ENCODE measurements at regions not wholly inside any gene's neighbourhood (a gene's known extent, or its start where the extent isn't known, plus 50 kb on each side); places are given as distances from the start of the nearest gene placed in this dataset.

- no peak for TF ChIP-seq POLR2A (IDR thresholded peaks at IDR 0.05; ENCODE audit: low read depth, low read length)
- no peak for TF ChIP-seq RAD21 (IDR thresholded peaks at IDR 0.05; ENCODE audit: low read length)
- no peak for TF ChIP-seq USF2 (IDR thresholded peaks at IDR 0.05; ENCODE audit: low read depth, low read length)
- TF ChIP-seq SMC3 (IDR thresholded peaks at IDR 0.05; ENCODE audit: low read depth, low read length) = no peak
- no peak for TF ChIP-seq RCOR1 (IDR thresholded peaks at IDR 0.05; ENCODE audit: insufficient replicate concordance, low read length)
- TF ChIP-seq CEBPB (IDR thresholded peaks at IDR 0.05; ENCODE audit: low read depth, low read length) = no peak
- ChIA-PET POLR2A (ENCODE audit: unreplicated experiment) (no interaction called here), CTCF (no interaction called here)
- Histone ChIP-seq H3K23ac (ENCODE audit: low read depth, low read length) (no peak overlapping the region), H4K20me1 (ENCODE audit: insufficient read depth, low read length) (no peaks in the 10 kb centered on the region), H4K5ac (ENCODE audit: low read depth, low read length) (no peak overlapping the region), H3K36me3 (ENCODE audit: control insufficient read depth, insufficient read depth, low read length) (no peaks in the 10 kb centered on the region), H2BK20ac (ENCODE audit: low read depth, low read length) (no peak overlapping the region), H2BK15ac (ENCODE audit: low read depth, low read length) (no peak overlapping the region), H2BK120ac (ENCODE audit: low read depth, low read length) (no peak overlapping the region), H3K9ac (ENCODE audit: low read depth, low read length) (no peak overlapping the region), H2AK5ac (ENCODE audit: low read depth, low read length) (no peak overlapping the region), H3K9me1 (ENCODE audit: insufficient read depth, low read length) (no peaks in the 10 kb centered on the region), H3K56ac (ENCODE audit: extremely low read depth, insufficient read depth, low read length) (no peak overlapping the region), H3K27ac (ENCODE audit: insufficient read depth, low read length) (no peak overlapping the region), H2AFZ (replicated peaks; ENCODE audit: low read length, poor library complexity) (no peak overlapping the region), H3K4me1 (ENCODE audit: control insufficient read depth, insufficient read depth, low read length) (no peaks in the 10 kb centered on the region), H2BK5ac (ENCODE audit: low read depth, low read length, poor library complexity, severe bottlenecking) (no peak overlapping the region), H3K4ac (ENCODE audit: low read depth, low read length) (no peak overlapping the region), H3K9me3 (ENCODE audit: control insufficient read depth, insufficient read depth, low read length) (peaks cover 4% of the 10 kb centered on the region), H3K27me3 (ENCODE audit: control insufficient read depth, insufficient read depth, low read length) (peaks cover 40% of the 10 kb centered on the region), H3K79me1 (ENCODE audit: low read depth in 1 of 2, low read length in 2 of 2) (no peaks in the 10 kb centered on the region), H4K8ac (ENCODE audit: low read depth in 2 of 2, low read length in 2 of 2) (no peak overlapping the region), H2AK9ac (replicated peaks; ENCODE audit: low read depth, low read length, poor library complexity) (no peak overlapping the region), H3K4me2 (ENCODE audit: low read depth, low read length) (no peak overlapping the region), H3K18ac (ENCODE audit: low read depth, low read length) (no peak overlapping the region), H3K14ac (replicated peaks; ENCODE audit: low read depth, low read length) (no peak overlapping the region), H4K91ac (ENCODE audit: insufficient read depth, low read depth, low read length) (no peak overlapping the region), H3K4me3 (ENCODE audit: insufficient read depth, low read depth, low read length) (no peak overlapping the region)
- intact Hi-C loops (cut with micrococcal nuclease) (no loop called here), in situ Hi-C loops (cut with MboI; ENCODE audit: low sequenced_read_pairs) (loop anchor here (25.0 kb wide), 1 partner anchor 574 kb away; no protein-coding TSS in a partner anchor), dilution Hi-C loops (cut with HindIII; ENCODE audit: low sequenced_read_pairs, unreplicated experiment) (no loop called here)
- no CpG with 5 or more reads among the region's 3 CpGs for WGBS, 2 experiments (ENCODE audit: extremely low coverage in 2 of 2, insufficient read length in 1 of 2)
- BruUV-seq (replicated peaks) = no TSS peak
- no peak for DNase-seq
- no peak for ATAC-seq (ENCODE audit: low read depth)
Measured at GRCh38 chr9:109588415-109588814, 90.3 kb upstream of the PTPN3 start.

Measured in IMR-90 (cell line).